Tibial nerve (tissue), 4 donors: ENCODE measurements at regions not wholly inside any gene's neighbourhood (a gene's known extent, or its start where the extent isn't known, plus 50 kb on each side); places are given as distances from the start of the nearest gene placed in this dataset.

Experiments used
- DNase-seq, 2 donors: peaks; one replicate each; pipeline ENCODE4 v3.0.0-alpha.2; 2019; ENCODE audit warnings: low spot score in 2 of 2
- H3K27ac ChIP-seq, 4 donors: fragments of 200-600 bp; sonication (generic) in 3 of 4; one replicate each; pipeline ENCODE4 v1.5.1; 2017 to 2019; ENCODE audit warnings: mild to moderate bottlenecking in 1 of 4
- H3K27me3 ChIP-seq, 2 donors: fragments of 200-600 bp; sonication (generic) in 1 of 2; one replicate each; pipeline versions ENCODE4 v1.5.1 to v1.6.0; 2017 to 2019
- H3K36me3 ChIP-seq, 3 donors: fragments of 200-600 bp; sonication (generic); one replicate each; pipeline ENCODE4 v1.5.1; 2018 to 2019
- H3K4me1 ChIP-seq, 4 donors: fragments of 200-600 bp; sonication (generic) in 3 of 4; one replicate each; pipeline ENCODE4 v1.5.1; 2017 to 2019
- H3K4me3 ChIP-seq, 4 donors: fragments of 200-600 bp; sonication (generic) in 3 of 4; one replicate each; pipeline ENCODE4 v1.5.1; 2017 to 2019; ENCODE audit warnings: mild to moderate bottlenecking in 1 of 4, moderate library complexity in 1 of 4
- H3K9me3 ChIP-seq, 4 donors: fragments of 200-600 bp; sonication (generic) in 3 of 4; one replicate each; pipeline ENCODE4 v1.5.1; 2017 to 2019
- CTCF ChIP-seq, 5 experiments: fragments of 200-600 bp in 3 of 5; fragments of 450-650 bp in 2 of 5; sonication (generic) in 3 of 5; IDR thresholded peaks; one replicate each; pipeline ENCODE4 v1.5.1; 2016 to 2019; ENCODE audit warnings: antibody characterized with exemption in 5 of 5, mild to moderate bottlenecking in 3 of 5, moderate library complexity in 2 of 5
- EP300 ChIP-seq, 2 donors: sonication (generic); formaldehyde crosslinking; IDR thresholded peaks; one replicate each; pipeline ENCODE4 v1.6.1; 2017; ENCODE audit warnings: antibody characterized with exemption in 2 of 2, mild to moderate bottlenecking in 1 of 2
- POLR2A ChIP-seq, 2 donors: fragments of 450-650 bp; IDR thresholded peaks; one replicate each; pipeline ENCODE4 v1.6.1; 2017; ENCODE audit warnings: antibody characterized with exemption in 2 of 2, mild to moderate bottlenecking in 2 of 2, moderate library complexity in 2 of 2
- WGBS, 2 donors: methylation state at CpG; one replicate each; pipeline ENCODE4 v1.1.5; 2018; 5-methylcytosine and 5-hydroxymethylcytosine counted together

GRCh38 chr2:49832555-49832954 lies 678.2 kb upstream of the FSHR start:
- no peaks in the 10 kb centered on the region for H3K9me3 ChIP-seq
- H3K4me1 ChIP-seq = no peaks in the 10 kb centered on the region
- no peak for DNase-seq
- no peaks in the 10 kb centered on the region for H3K36me3 ChIP-seq
- 75 to 78% methylated on average over 3 of the region's 3 CpGs for whole genome bisulfite sequencing, 2 donors
- H3K27ac ChIP-seq = no peak overlapping the region
- H3K27me3 ChIP-seq = no peaks in the 10 kb centered on the region
- H3K4me3 ChIP-seq = no peak overlapping the region
- no peak for TF ChIP-seq POLR2A (IDR thresholded peaks at IDR 0.05)
- TF ChIP-seq EP300 (IDR thresholded peaks at IDR 0.05) = no peak
- TF ChIP-seq CTCF (IDR thresholded peaks at IDR 0.05) = no peak

- Histone ChIP-seq H3K9me3 (peaks cover 0 to 3% (median 0%) of the 10 kb centered on the region in 4 donors), H3K4me3 (no peak overlapping the region), H3K36me3 (no peaks in the 10 kb centered on the region), H3K27me3 (no peaks in the 10 kb centered on the region), H3K27ac (no peak overlapping the region), H3K4me1 (no peaks in the 10 kb centered on the region)
- WGBS, 2 donors = 67 to 76% methylated on average over 14 of the region's 14 CpGs
- TF ChIP-seq CTCF (IDR thresholded peaks at IDR 0.05) (no peak), POLR2A (IDR thresholded peaks at IDR 0.05) (no peak), EP300 (IDR thresholded peaks at IDR 0.05) (no peak)
- no peak for DNase-seq
Observed at GRCh38 chr2:49831698-49832367, 677.5 kb upstream of the FSHR start.

- Histone ChIP-seq H3K9me3 (peaks cover 0 to 13% (median 0%) of the 10 kb centered on the region in 4 donors), H3K27ac (no peak overlapping the region), H3K36me3 (no peaks in the 10 kb centered on the region), H3K27me3 (no peaks in the 10 kb centered on the region), H3K4me1 (no peaks in the 10 kb centered on the region), H3K4me3 (no peak overlapping the region)
- 85 to 94% methylated on average over 3 of the region's 3 CpGs for WGBS, 2 donors
- no peak for DNase-seq
- no peak for TF ChIP-seq POLR2A (IDR thresholded peaks at IDR 0.05)
- TF ChIP-seq EP300 (IDR thresholded peaks at IDR 0.05) = no peak
- no peak for TF ChIP-seq CTCF (IDR thresholded peaks at IDR 0.05)
Observed at GRCh38 chr2:49830846-49831245, 676.5 kb upstream of the FSHR start.

- H3K27ac ChIP-seq = no peak overlapping the region
- no peaks in the 10 kb centered on the region for H3K4me1 ChIP-seq
- no peak for DNase-seq
- H3K4me3 ChIP-seq = no peak overlapping the region
- H3K27me3 ChIP-seq = no peaks in the 10 kb centered on the region
- no peaks in the 10 kb centered on the region for H3K36me3 ChIP-seq
- H3K9me3 ChIP-seq = peaks cover 0 to 40% (median 0%) of the 10 kb centered on the region in 4 donors
- TF ChIP-seq EP300 (IDR thresholded peaks at IDR 0.05) (no peak), POLR2A (IDR thresholded peaks at IDR 0.05) (no peak), CTCF (IDR thresholded peaks at IDR 0.05) (no peak)
- 93 to 96% methylated on average over 3 to 4 of the region's 5 CpGs for WGBS, 2 donors
Observed at GRCh38 chr2:49827366-49827765, 673.1 kb upstream of the FSHR start.

GRCh38 chr2:49813208-49813607 lies 658.9 kb upstream of the FSHR start:
- no peak overlapping the region for H3K4me3 ChIP-seq
- TF ChIP-seq EP300 (IDR thresholded peaks at IDR 0.05) (no peak), CTCF (IDR thresholded peaks at IDR 0.05) (no peak), POLR2A (IDR thresholded peaks at IDR 0.05) (no peak)
- no peaks in the 10 kb centered on the region for H3K9me3 ChIP-seq
- 69 to 72% methylated on average over 1 of the region's 1 CpG for WGBS, 2 donors
- no peaks in the 10 kb centered on the region for H3K4me1 ChIP-seq
- no peaks in the 10 kb centered on the region for H3K36me3 ChIP-seq
- no peaks in the 10 kb centered on the region for H3K27me3 ChIP-seq
- DNase-seq = no peak
- H3K27ac ChIP-seq = no peak overlapping the region
